NCI-H460 (cell line): ENCODE measurements at regions not wholly inside any gene's neighbourhood (a gene's known extent, or its start where the extent isn't known, plus 50 kb on each side); places are given as distances from the start of the nearest gene placed in this dataset.
"Not testable (repeated sequence)": the region's sequence is repeated elsewhere in the genome, so short reads cannot be mapped to it uniquely, and the experiment has no call there.

ENCODE experiments used
- DNase-seq: peaks from one replicate; pipeline ENCODE4 v3.0.0-alpha.2; 2016; ENCODE audit warnings: low read depth; ENCODE audit errors: extremely low read depth

GRCh38 chr1:109857702-109858101, 52.9 kb upstream of the CSF1 start:
- DNase-seq: not testable (repeated sequence)

DNA sequence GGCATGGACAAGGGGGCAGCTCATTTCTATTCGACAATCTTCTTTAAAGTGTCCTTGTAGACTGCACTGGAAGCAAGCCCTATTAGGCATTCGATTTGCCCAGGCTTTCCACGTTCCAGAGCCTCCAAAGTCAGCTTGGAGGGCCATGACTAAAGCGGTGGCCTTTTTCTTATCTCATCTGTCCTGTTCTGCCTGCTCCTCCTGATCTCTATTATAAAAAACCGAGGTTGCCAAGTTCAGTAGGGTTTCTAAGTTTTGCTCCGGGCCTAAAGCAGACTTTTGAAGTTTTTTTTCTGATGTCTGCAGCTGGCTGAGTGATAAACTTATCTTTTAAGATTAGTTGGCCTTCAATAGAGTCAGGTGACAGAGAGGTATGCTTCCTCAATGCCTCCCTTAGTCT, 54.7 kb upstream of the CSF1 start:
- not testable (repeated sequence) for DNase-seq

DNA sequence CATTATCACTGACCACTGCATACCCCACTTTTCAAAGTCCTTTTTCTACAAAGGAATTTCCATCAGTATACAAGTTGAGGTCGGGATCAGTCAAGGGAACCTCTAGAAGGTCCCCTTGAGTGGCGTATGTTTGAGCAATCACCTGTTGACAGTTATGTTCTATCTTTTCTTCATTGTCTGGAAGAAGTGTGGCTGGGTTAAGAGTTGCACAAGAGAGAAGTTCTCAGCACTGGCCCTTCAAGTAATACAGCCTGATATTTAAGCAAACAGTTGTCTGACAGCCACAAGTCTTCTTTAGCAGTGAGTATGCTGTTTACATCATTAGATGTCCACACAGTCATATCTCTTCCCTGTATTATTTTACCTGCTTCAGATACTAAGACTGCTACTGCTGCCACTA, 56.7 kb upstream of the CSF1 start:
- not testable (repeated sequence) for DNase-seq

- not testable (repeated sequence) for DNase-seq
These were observed 58.2 kb upstream of the CSF1 start for GRCh38 chr1:109852221-109853015.

- DNase-seq: no peak
These were observed 59.8 kb upstream of the CSF1 start for GRCh38 chr1:109850827-109851226.

- DNase-seq: no peak
These were observed 60.5 kb upstream of the CSF1 start for GRCh38 chr1:109850194-109850593.

- DNase-seq: no peak
These were observed 61.0 kb upstream of the CSF1 start for GRCh38 chr1:109849655-109850054.

GRCh38 chr1:109847251-109847650, 63.4 kb upstream of the CSF1 start:
- no peak for DNase-seq

DNA sequence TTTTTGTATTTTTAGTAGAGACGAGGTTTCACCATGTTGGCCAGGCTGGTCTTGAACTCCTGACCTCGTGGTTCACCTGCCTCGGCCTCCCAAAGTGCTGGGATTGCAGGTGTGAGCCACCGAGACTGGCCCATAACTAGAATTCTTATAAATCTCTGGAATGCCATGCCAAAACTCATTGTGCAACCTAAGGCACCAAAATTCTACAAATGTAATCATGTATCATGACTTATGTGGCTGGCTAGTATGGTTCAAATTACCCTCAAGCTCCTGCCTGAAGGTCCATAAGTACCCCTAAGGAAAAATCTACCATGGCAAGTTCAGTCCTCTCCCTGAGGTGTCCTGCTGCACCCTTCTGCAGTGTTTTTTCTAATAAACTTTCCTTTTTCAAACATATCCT, 63.8 kb upstream of the CSF1 start:
- no peak for DNase-seq

DNA sequence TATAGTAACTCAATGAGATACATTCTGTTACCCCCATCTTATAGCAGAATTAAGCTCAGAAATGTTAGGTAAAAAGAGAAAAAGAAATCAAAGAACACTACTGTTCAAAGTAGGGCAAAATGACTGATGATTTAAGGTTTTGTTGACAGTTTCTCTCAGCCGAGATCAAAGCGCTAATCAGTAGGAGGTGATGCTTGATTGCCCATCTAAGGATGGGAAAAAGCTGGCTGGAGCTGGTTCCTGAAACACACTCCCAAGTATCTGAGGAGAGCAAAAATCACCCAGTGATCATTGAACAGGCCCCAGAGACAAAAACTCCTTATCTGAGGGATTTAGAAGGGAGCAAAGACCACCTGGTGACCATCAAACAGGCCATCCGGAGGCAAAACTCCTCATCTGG, 64.5 kb upstream of the CSF1 start:
- DNase-seq: no peak

GRCh38 chr1:109845658-109846057, 65.0 kb upstream of the CSF1 start:
- DNase-seq: no peak

DNA sequence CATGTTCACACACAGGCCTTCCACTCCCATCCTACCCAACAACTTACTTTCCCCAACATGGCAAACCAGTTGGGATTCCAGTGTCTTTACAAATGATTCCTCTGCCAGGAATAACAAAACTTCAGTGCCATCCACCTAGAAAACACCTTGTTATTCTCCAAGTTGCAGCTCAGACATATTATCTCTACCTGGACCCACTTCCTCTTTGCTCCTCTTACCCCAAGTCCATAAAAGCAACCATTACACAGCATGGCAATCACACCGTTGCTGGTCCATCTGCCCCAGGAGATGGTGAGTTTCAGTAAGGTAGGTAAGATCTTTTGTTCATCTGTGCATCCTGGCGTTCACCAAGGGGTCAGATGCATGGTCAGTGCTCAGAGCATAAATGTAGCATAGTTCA, 66.0 kb upstream of the CSF1 start:
- no peak for DNase-seq

DNA sequence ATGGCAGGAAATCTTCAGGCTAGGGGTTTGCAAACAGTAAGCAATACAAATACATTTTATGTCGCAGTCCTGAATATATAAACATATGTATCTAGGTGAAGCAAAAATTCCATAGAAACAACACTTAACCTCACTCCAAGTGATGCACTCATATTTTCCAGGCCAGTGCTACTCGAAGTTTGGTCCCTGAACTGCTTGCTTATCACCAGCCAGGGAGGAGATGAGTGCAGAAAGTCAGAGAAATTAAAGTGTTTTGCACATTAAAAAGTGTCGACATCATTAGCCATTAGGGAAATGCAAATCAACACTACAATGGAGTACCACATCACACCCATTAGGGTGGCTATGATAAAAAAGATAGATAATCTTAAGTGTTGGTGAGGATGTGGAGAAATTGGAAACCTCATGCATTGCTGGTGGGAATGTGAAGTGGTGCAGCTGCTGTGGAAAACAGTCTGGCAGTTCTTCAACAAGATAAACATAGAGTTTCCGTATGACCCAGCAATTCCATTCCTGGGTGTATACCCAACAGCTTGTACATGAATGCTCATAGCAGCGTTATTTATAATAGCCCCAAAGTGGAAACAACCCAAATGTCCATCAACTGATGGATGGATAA, 70.5 kb upstream of the CSF1 start:
- DNase-seq: no peak

- DNase-seq: not testable (repeated sequence)
These were observed 71.4 kb upstream of the CSF1 start for GRCh38 chr1:109839276-109839675.

DNA sequence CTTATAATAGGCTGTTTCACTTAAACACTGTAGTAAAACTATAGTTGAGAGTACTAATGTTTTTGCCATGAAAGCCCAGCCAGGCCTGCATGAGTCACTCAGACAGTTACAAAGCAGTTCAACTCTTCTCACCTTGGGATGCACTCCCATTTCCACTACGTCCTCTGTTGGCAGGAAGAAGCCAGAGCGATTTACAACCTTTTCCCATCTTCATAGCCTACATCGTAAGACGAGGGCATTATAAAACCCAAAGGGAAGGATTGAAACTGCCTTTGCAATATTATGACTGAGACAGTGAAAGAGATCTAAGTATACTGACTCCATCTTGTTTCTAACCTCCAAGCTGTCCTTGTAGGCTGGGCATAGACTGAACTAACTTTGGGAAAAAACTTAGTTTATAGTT, 71.8 kb upstream of the CSF1 start:
- DNase-seq: no peak

- no peak for DNase-seq
These were observed 72.6 kb upstream of the CSF1 start for GRCh38 chr1:109837852-109838570.

- DNase-seq: not testable (repeated sequence)
These were observed 71.9 kb upstream of the EPS8L3 start for GRCh38 chr1:109835645-109836044.

DNA sequence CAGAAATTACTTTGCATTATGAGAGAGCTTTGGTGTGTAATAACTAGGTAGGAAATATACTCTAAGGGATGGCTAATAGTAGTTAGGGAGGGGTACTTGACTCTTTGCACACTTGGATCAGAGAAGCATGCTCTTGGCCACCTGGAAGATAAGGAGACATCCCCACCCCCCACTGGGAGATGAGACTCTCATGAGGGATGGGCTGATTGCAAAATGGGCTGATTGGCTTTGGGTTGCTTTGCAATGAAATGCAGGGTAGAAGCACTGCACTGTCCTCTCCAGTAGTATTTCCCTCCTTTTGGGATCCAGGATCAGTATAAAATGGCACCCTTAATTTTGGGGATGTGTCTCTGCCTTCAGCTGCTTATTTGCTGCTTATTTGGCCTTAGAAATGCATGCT, 71.2 kb upstream of the EPS8L3 start:
- no peak for DNase-seq

- DNase-seq: no peak
These were observed 69.2 kb upstream of the EPS8L3 start for GRCh38 chr1:109832945-109833344.

- no peak for DNase-seq
These were observed 65.2 kb upstream of the EPS8L3 start for GRCh38 chr1:109828756-109829505.

DNA sequence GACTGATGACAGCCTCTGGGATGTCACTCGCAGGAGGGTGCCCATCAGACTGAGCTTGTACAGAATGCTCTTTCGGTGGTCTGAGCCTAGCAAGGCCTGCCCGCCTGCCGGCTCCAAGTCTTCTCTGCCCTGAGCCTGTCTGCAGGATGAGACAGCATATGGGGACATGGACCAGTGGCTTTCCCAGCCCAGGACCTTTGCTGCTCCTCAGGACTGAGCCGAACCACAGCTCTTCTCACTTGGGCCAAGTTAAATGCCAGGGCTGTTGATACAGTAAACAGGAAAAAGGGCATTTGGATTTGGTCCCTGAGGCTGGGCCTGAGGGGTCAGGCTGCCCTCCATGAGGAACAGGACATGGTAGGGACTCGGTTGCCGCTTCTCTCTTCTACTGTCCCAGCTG, 64.3 kb upstream of the EPS8L3 start:
- no peak for DNase-seq
